Stimulated activated CD4-positive, alpha-beta T cell treated with anti-CD3 and anti-CD28 coated beads, Interleukin-2, amount 100 ng/mL, for 48 hours (primary cell): ENCODE measurements at regions not wholly inside any gene's neighbourhood (a gene's known extent, or its start where the extent isn't known, plus 50 kb on each side); places are given as distances from the start of the nearest gene placed in this dataset.
"Not testable (repeated sequence)": the region's sequence is repeated elsewhere in the genome, so short reads cannot be mapped to it uniquely, and the experiment has no call there.

Experiments used
- DNase-seq, 2 donors: peaks; one replicate each; pipeline ENCODE4 v3.0.0-alpha.2; 2020

- DNase-seq: no peak
Observed at GRCh38 chrX:121746105-121746504, 698.7 kb downstream of the GLUD2 start.

- not testable (repeated sequence) for DNase-seq
Observed at GRCh38 chrX:121753602-121754001, 706.2 kb downstream of the GLUD2 start.

GRCh38 chrX:121754301-121754700, 706.9 kb downstream of the GLUD2 start:
- DNase-seq: no peak

- no peak for DNase-seq
Observed at GRCh38 chrX:121755541-121755940, 708.1 kb downstream of the GLUD2 start.

- no peak for DNase-seq
Observed at GRCh38 chrX:121761845-121762244, 714.4 kb downstream of the GLUD2 start.

- DNase-seq: no peak
Observed at GRCh38 chrX:121763671-121764070, 716.3 kb downstream of the GLUD2 start.

- not testable (repeated sequence) for DNase-seq
Observed at GRCh38 chrX:121768210-121768609, 720.8 kb downstream of the GLUD2 start.

GRCh38 chrX:121781991-121782390, 734.6 kb downstream of the GLUD2 start:
- DNase-seq: no peak

- no peak for DNase-seq
Observed at GRCh38 chrX:121782544-121782943, 735.1 kb downstream of the GLUD2 start.

GRCh38 chrX:121782976-121783375, 735.6 kb downstream of the GLUD2 start:
- DNase-seq: no peak

- DNase-seq: no peak
Observed at GRCh38 chrX:121802881-121803412, 755.5 kb downstream of the GLUD2 start.

GRCh38 chrX:121823406-121823805, 776.0 kb downstream of the GLUD2 start:
- DNase-seq: no peak

GRCh38 chrX:121831601-121832000, 784.2 kb downstream of the GLUD2 start:
- DNase-seq: no peak

GRCh38 chrX:121832446-121832845, 785.0 kb downstream of the GLUD2 start:
- no peak for DNase-seq

GRCh38 chrX:121836000-121836399, 788.6 kb downstream of the GLUD2 start:
- no peak for DNase-seq

- no peak for DNase-seq
Observed at GRCh38 chrX:121851033-121851432, 803.6 kb downstream of the GLUD2 start.

GRCh38 chrX:121853762-121854613, 806.6 kb downstream of the GLUD2 start:
- DNase-seq: no peak

GRCh38 chrX:121854614-121854911, 807.2 kb downstream of the GLUD2 start:
- no peak for DNase-seq

- DNase-seq: no peak
Observed at GRCh38 chrX:121858867-121859647, 811.6 kb downstream of the GLUD2 start.

- no peak for DNase-seq
Observed at GRCh38 chrX:121863976-121864375, 816.6 kb downstream of the GLUD2 start.

- no peak for DNase-seq
Observed at GRCh38 chrX:121864561-121864960, 817.2 kb downstream of the GLUD2 start.

GRCh38 chrX:121869876-121870477, 822.6 kb downstream of the GLUD2 start:
- no peak for DNase-seq

GRCh38 chrX:121871122-121871521, 823.7 kb downstream of the GLUD2 start:
- no peak for DNase-seq

- DNase-seq: no peak
Observed at GRCh38 chrX:121876305-121876704, 828.9 kb downstream of the GLUD2 start.
